Hematopoietic multipotent progenitor cell treated with erythropoietin and hydrocortisone succinate and interleukin-3 and kit ligand, for 15 days (in vitro differentiated cells): ENCODE measurements at regions not wholly inside any gene's neighbourhood (a gene's known extent, or its start where the extent isn't known, plus 50 kb on each side); places are given as distances from the start of the nearest gene placed in this dataset.

Source experiments
- DNase-seq: peaks from one replicate; pipeline ENCODE4 v3.0.0-alpha.2; 2015; ENCODE audit warnings: low spot score

DNA sequence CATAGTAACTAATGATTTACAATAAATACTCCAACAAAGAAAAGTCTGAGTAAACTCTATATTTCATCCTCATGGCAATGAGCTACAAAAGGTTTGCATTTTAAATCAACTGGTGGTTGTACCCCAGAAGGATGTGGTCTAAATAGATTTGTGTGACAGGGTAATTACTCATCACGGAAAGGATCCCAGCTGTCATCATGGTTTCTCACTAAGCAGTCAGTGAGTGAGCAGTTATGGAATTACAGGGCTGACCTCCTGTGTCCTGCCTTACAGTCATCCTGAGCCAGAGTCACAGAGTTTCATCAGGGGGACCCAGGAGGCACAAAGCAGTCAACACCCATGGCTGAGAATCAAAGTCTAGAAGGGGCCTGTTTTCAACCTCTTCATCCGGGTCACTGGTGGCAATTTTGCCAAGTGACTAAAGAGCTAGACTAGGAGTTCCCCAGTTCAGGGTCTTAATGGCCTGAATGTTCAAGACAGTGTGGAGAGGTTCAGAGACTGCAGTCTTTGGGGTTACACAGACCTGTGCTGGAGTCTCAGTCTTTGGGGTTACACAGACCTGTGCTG, 210.7 kb upstream of the SLC24A2 start:
- DNase-seq = no peak

DNA sequence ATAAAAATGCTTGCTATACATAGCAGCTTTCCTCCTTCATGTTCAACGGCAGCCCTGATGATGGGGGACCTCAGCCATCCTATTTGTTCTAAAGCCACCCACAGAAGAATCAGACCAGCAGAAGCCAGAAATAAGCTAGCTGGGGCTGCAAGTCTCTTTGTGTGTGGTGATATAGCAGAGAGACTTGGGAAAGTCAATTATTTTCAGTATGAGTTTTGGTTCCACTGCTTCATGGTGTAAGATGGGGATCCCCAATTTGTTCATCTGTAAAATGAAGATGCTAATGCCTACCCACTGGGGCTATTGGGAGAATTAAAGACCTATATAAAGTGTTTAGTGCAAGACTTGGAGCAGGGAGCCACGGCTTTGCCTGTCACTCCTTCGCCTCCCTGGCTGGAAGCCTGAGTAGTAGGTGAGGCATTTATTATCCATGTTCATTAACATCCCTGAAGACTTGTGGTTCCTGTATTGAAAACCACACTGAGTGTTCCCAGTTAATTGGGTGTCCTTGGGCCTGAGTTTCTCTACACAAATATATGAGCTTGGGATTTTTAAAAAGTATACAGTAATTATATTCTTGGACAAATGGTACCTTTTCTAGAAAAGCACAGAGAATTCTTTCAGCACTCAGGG, 210.1 kb upstream of the SLC24A2 start:
- DNase-seq = no peak

DNA sequence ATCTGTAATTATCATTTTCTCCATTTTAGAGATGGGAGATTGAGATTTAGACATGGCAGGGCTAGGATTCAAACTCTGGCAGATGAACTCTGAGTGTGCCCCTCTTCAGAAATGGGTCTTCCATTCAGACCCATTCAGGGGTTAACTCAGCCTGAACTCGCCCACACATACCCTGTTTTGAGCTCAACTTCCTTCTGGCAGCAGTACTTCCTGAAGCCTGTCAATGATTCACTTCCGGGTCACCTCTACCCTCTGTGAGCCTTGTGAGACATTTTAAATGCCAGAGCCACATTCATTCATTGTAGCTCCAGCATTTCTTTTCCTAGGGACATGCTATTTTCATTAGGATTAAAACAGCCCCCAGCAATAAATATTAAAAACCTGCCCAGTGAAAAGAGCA, 209.3 kb upstream of the SLC24A2 start:
- no peak for DNase-seq

DNA sequence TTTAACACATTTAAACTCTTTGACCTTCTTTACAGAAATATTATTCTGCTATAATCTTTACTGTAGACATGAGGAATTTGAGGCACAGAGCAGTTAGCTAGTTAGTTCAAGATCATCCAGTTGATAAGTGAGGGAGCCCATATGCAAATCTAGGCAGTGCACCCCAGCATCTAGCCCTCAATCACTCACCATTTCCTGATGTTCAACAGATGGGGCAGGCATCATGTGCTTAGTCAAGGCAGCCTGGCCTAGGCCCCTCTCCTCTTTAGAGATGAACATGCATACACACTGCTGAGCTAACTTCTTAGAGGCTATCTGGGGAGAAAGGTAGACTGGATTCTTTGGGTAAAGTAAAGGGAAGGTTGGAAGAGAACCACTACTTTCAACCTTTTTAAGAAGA, 206.8 kb upstream of the SLC24A2 start:
- DNase-seq = no peak

- DNase-seq = no peak
These were observed 205.5 kb upstream of the SLC24A2 start for GRCh38 chr9:19994296-19994695.

- no peak for DNase-seq
These were observed 203.7 kb upstream of the SLC24A2 start for GRCh38 chr9:19992556-19992955.

GRCh38 chr9:19989213-19989612, 200.4 kb upstream of the SLC24A2 start:
- no peak for DNase-seq

DNA sequence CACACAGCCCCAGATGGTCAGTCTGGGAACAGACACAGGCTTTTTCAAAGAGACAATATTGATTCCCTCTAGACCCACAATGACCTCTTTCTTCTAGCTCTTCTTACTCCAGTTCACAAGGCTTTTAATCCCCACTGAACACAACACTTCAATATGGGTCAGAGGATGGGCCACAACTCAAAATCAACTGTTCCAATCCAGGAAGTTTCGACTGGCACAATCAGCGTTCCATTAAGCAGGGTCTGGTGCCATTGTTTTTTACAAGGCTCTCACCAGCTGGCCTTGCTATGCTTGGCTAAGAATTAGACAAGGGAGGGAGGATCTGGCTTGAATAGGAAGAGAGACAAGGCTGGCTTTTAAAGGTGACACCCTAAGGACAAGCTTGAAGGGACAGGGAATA, 199.4 kb upstream of the SLC24A2 start:
- no peak for DNase-seq

- no peak for DNase-seq
These were observed 196.2 kb upstream of the SLC24A2 start for GRCh38 chr9:19985081-19985480.

GRCh38 chr9:19976226-19976625, 187.4 kb upstream of the SLC24A2 start:
- DNase-seq = no peak

DNA sequence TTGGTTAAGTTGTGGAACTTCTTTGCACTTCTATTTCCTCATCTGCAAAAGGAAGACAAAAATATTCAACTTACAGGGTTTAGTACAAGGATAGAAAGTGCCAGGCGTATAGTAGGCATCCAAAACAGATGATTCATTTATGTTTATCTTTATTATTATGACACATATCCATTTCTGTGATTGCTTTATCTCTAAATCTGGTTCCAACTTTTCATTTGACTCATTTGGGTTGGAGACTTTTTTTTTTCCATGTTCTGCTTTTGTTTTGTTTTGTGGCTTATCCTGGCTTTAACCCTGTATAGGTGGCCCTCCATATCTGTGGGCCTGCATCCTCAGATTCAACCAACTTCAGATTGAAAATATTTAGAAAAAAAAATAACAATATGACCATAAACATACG, 186.7 kb upstream of the SLC24A2 start:
- no peak for DNase-seq

DNA sequence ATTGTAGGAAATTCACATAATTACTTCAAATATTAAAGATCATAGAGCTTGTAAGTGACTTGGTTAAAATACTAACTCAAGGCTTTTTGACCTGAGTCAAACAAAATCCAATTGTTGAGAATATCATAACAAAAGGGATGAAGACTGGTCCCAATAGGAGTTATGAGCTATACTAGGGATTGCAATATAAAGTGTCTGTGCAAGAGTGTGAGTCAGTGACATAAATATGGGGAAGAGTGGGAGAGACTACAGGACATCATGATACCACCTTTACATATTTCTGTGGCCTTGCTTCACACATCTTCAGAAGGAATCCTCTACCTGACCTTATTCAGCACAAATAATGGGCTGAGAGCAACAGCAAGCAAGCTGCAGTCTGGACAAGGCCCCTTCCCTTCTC, 180.9 kb upstream of the SLC24A2 start:
- no peak for DNase-seq

- DNase-seq = no peak
These were observed 179.1 kb upstream of the SLC24A2 start for GRCh38 chr9:19967888-19968459.

GRCh38 chr9:19967216-19967887, 178.5 kb upstream of the SLC24A2 start:
- no peak for DNase-seq

DNA sequence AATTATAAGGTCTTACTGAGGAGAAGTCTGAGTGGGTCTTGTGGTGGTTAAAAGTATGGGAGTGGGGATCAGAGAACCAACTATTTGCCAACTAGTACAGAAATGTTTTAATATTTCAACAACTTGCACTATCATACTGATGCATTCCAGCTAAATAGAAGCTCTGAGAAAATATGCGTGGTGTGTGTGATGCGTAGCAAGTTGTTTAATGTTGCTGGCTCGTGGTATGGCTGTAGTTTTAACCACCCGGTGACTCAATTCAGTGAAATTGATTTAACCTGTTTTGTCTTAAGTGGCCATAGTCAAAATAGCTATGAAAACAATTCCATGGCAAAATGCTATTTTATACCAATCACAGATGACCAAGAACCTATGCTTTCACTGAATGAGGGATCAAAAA, 176.5 kb upstream of the SLC24A2 start:
- DNase-seq = no peak

DNA sequence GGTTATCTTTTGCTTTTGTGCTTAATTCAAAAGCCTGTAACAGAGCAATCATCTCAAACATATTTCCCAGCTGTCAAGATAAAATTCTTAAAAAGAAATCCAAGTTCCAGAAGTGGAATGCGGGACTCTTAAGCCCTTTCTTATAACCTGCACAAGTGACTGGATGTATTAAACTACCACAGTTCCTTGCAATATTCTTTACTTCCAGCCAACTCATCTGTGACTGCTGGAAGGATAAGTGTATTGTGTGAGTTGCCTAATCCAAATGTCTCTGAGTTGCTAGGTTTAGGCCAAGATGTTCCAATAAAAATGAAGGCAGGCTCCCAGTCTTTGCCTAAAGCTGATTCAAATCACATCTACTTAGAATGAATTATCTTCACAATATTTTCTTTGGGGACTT, 159.2 kb upstream of the SLC24A2 start:
- DNase-seq = no peak

GRCh38 chr9:19946441-19947109, 157.7 kb upstream of the SLC24A2 start:
- DNase-seq = no peak

- no peak for DNase-seq
These were observed 153.0 kb upstream of the SLC24A2 start for GRCh38 chr9:19941874-19942273.

DNA sequence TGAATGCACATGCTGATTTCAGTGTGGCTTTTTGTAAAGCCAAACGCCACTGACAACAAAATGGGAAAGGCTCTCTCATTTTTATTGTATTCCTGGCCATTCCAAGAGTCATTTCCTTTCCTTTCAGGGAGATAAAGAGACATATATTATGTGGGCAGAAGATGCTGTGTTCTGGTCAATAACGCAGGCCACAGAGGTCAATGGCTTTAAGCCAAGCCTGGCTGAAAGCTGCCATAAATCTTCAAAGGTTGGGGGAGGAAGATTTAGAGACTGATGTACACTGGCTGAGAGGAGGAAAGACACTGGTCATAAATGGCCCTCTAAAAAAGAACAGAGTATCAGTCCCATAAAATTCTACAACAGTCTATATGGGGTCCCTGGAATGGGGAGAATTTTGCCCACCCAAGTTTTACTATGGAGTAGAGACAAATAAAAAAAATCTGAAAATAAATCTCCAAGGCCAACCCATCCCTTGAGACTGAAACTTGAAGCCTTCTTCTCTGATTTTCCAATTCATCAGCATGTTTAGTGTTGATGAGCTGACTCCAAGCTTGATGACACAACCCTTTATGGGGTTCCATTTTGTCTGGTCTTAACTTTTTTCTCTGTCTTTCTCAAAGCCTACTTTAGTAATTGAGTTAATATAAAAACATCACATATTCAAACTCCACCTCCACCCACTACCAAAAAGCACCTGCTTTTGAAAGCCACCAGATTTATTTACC, 152.1 kb upstream of the SLC24A2 start:
- DNase-seq = no peak

DNA sequence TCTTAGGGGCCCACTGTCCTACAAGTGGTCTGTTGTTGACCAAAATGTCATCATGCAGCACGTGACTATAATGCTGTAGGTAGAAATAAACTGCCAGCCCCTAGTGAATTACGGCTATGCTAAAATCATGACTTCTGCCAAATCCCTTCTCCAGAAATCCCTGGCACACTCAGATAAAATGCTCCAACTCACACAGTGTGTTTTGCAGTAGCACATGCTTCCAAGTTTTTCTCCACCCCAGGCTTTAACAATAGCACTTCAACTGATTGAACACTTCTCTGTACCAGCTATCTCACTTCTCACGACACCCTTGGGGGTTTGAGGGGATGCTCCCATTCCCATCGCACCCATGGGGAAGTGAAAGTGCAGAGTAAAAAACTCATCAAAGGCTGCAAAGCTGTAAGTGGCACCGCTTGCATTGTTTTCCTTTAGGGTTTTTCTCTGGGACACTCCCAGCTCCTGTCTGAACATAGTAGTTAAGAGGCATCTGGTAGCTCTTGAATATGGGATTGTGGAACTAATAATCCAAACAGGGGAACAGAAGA, 151.0 kb upstream of the SLC24A2 start:
- no peak for DNase-seq

- DNase-seq = no peak
These were observed 150.3 kb upstream of the SLC24A2 start for GRCh38 chr9:19938990-19939733.
